Stimulated activated CD8-positive, alpha-beta memory T cell treated with anti-CD3 and anti-CD28 coated beads, Interleukin-15, amount 100 ng/mL, for 1 hour (primary cell): ENCODE measurements at regions not wholly inside any gene's neighbourhood (a gene's known extent, or its start where the extent isn't known, plus 50 kb on each side); places are given as distances from the start of the nearest gene placed in this dataset.
"Not testable (repeated sequence)": the region's sequence is repeated elsewhere in the genome, so short reads cannot be mapped to it uniquely, and the experiment has no call there.

Source experiments
- DNase-seq: peaks from one replicate; pipeline ENCODE4 v3.0.0-alpha.2; 2020; ENCODE audit warnings: low read depth

- DNase-seq: no peak
Observed at GRCh38 chr16:86229866-86230656, 280.3 kb upstream of the FOXF1 start.

GRCh38 chr16:86231321-86231995 lies 278.9 kb upstream of the FOXF1 start:
- no peak for DNase-seq

- no peak for DNase-seq
Observed at GRCh38 chr16:86231996-86232350, 278.4 kb upstream of the FOXF1 start.

- no peak for DNase-seq
Observed at GRCh38 chr16:86232496-86232895, 277.8 kb upstream of the FOXF1 start.

GRCh38 chr16:86233506-86233905 lies 276.8 kb upstream of the FOXF1 start:
- DNase-seq: not testable (repeated sequence)

- no peak for DNase-seq
Observed at GRCh38 chr16:86239381-86239780, 270.9 kb upstream of the FOXF1 start.

GRCh38 chr16:86240716-86241363 lies 269.5 kb upstream of the FOXF1 start:
- DNase-seq: no peak

GRCh38 chr16:86241681-86242080 lies 268.6 kb upstream of the FOXF1 start:
- no peak for DNase-seq

- DNase-seq: no peak
Observed at GRCh38 chr16:86242244-86243122, 267.8 kb upstream of the FOXF1 start.

- no peak for DNase-seq
Observed at GRCh38 chr16:86243123-86243473, 267.2 kb upstream of the FOXF1 start.

- DNase-seq: no peak
Observed at GRCh38 chr16:86243571-86244154, 266.7 kb upstream of the FOXF1 start.

GRCh38 chr16:86244158-86244557 lies 266.2 kb upstream of the FOXF1 start:
- DNase-seq: no peak

- DNase-seq: no peak
Observed at GRCh38 chr16:86244936-86245335, 265.4 kb upstream of the FOXF1 start.

GRCh38 chr16:86245351-86245750 lies 265.0 kb upstream of the FOXF1 start:
- DNase-seq: no peak

GRCh38 chr16:86245895-86246294 lies 264.4 kb upstream of the FOXF1 start:
- DNase-seq: no peak

- DNase-seq: no peak
Observed at GRCh38 chr16:86248310-86248905, 261.9 kb upstream of the FOXF1 start.

GRCh38 chr16:86249631-86250030 lies 260.7 kb upstream of the FOXF1 start:
- no peak for DNase-seq

- no peak for DNase-seq
Observed at GRCh38 chr16:86251682-86252081, 258.6 kb upstream of the FOXF1 start.

GRCh38 chr16:86252596-86252995 lies 257.7 kb upstream of the FOXF1 start:
- DNase-seq: no peak

GRCh38 chr16:86255966-86256365 lies 254.4 kb upstream of the FOXF1 start:
- DNase-seq: no peak

- no peak for DNase-seq
Observed at GRCh38 chr16:86256995-86257394, 253.3 kb upstream of the FOXF1 start.

GRCh38 chr16:86257546-86257945 lies 252.8 kb upstream of the FOXF1 start:
- no peak for DNase-seq
